AG20443 (cell line): ENCODE measurements at regions not wholly inside any gene's neighbourhood (a gene's known extent, or its start where the extent isn't known, plus 50 kb on each side); places are given as distances from the start of the nearest gene placed in this dataset.

Experiments used
- DNase-seq: peaks from one replicate; pipeline ENCODE4 v3.0.0; 2012; ENCODE audit warnings: low spot score, mixed read lengths

DNA sequence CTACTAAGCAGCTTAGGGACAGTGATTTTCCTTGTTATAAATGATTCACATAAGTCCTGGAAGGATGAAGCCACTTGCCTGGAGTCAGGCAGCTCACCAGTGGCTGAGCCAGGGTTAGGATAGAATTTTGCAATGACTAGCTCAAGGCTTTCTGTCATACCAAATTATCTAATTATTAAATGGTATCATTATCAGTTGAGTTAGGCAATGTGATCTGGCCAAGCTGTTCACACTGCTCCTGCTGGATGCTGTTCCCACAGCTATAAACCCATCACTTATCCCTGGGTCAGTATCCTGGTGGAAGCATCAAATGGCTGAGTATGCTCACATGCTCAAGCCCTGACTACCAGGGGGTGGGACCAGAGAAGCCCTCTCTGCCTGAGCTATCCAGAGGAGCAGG lies 235.2 kb downstream of the MTX2 start:
- DNase-seq, result peak; percentile 17

DNA sequence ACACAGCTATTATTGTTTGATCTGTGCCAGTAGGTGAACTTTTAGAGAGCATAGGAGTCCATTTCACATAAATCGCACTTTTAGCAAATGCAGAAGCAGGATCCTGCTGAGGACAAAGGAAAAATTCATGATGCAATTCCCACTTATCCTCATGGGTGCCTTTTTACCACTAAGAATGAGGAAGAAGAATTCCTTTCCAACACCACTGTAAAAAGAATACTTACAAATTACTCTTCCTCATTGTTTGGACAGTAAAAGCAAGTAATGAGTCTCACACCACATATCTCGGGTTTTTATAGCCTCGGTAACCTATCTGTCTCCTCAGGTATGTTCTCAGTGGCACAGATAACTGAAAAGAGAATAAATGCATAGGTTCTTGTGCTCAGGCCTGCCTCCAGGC lies 238.5 kb downstream of the MTX2 start:
- peak; percentile 32 for DNase-seq

DNA sequence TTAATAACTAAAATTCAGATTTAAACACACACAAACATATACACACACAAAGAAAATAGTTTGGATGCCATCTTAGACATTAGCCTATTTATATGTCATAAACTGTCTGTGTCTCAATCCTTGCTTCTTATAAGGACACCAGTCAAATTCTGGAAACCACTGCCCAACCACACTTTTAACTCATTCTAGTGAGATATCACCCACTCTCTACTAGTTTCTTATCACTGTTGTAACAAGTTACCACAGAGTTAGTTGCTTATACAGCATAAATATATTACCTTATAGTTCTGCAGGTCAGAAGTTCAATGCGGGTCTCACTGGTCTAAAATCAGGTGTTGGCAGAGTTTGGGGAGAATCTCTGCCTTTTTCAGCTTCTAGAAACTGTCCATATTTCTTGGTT lies 239.1 kb downstream of the MTX2 start:
- no peak for DNase-seq

DNA sequence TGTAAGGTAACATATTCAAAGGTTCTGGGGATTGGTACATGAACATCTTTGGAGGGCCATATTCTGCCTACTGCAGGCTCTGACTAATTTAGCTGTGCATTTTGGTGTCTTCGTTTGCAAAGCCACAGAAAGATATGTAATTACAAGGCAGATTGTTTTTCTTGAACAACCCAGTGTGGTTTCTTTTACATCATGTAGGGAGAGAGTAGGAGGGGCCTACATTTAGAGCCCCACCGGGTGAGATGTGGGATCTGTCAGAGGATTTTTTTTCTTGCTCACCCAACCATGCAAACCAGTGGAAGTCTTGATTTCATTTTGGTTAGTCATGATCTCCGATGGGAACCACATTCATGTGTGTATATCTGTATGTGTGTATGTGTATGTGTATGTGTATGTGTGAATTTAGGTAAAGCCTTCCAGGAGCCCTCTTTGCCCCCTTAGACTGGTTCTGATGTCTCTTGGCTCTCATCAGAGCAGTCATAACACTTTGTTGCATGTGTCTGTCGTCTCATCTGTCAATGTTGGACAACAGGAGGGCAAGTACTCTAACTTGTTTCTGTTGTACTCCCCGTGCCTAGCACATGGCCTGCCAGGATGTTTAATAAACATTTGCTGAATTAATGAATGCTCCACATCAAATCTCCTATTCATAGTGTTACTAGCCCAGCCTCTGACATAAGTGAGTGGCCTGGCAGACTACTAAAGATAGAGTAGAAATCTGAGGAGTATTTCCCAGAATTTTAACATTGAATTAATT lies 239.9 kb downstream of the MTX2 start:
- no peak for DNase-seq

DNA sequence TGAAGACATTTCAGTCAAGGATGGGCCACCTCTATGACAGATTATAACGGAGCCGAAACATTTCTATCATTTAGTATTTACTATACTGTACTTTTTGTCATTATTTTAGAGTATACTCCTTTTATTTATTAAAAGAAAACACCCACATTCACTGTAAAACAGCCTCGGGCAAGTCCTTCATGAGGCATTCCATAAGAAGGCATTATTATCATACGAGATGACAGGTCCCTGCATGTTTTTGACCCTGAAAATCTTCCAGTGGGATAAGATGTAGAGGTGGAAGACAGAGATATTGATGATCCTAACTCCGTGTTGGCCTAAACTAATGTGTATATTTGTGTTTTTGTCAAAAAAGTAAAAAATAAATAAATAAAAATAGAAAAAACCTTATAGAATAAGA lies 245.0 kb downstream of the MTX2 start:
- no peak for DNase-seq

DNA sequence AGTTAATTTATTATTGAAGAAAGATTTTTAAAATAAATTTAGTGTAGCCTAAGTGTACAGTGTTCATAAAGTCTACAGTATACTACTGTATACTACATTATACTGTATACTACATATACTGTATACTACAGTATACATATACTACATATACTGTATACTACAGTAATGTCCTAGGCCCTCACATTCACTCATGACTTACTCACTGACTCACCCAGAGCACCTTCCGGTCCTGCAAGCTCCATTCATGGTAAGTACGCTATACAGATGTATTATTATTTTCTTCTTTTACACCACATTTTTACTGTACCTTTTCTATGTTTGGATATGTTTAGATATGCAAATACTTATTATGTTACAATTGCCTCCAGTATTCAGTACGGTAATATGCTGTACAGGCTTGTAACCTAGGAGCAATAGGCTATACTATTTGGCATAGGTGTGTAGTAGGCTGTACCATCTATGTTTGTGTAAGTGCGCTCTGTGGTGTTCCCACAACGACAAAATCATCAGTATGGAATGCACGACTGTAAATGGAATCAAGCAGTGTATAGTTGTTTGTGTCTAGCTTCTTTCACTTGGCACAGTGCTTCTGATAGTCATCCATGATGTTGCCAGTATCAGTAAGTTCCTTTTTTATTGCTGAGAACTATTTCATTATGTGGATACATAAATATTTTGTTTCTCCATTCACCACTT lies 245.7 kb downstream of the MTX2 start:
- DNase-seq, result no peak

GRCh38 chr2:176516051-176516602 lies 246.9 kb downstream of the MTX2 start:
- no peak for DNase-seq

DNA sequence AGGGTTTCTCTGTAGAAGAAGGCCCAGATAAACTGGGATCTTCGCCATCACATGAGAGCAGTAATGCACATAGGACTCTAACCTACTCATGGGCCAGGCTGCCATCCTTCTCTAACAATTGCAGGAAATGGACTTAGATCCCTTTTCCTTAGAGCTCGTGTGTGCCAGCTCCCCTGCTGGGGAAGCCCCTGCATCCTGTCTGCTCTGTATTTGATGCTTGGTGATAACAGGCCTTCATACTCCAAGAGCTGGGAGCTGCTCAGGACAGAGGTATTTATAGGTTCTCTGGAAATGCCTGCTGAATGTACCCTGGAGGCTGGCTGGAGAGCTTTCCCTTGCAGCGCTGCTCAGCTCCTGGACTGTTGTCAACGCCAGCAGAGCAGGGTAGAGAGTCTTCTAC lies 249.6 kb downstream of the MTX2 start:
- DNase-seq, result no peak

DNA sequence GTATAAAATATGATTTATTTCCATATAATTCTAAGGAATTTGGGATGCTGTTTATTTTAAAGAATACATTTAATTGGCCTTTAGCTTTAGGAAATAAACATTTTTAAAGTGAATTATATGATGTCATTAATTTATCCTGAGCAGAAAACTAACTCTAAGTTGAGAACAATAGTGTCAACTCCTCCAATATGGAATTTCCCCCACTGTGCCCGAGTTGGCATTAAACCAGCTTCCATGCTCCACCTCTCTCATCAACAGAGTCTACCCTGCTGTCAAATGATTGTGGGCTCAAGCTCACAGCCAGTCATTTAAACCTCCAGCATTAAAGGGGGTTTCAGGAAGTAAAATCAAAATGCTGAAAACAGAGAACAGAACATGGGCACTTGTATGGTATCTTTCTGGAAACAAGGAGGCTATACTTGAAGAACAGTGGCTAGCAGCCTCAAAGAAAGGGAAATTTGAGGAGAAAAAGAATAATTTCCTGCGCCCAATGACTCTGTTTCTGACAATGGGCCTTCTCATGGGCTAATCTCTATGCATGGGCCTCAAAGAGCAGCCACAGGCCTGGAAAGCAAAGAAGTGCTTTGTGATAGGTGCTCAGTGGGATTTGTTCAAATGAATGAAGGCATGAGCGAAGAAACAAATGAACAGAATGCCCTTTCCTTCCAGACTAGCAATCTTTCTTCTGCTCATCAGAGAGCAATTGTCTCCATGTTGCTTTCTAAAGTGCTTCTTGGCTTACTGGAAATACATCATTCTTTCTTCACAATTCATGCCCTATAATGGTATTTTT lies 252.8 kb downstream of the MTX2 start:
- no peak for DNase-seq

- no peak for DNase-seq
Measured at GRCh38 chr2:176525086-176525485, 255.8 kb downstream of the MTX2 start.

DNA sequence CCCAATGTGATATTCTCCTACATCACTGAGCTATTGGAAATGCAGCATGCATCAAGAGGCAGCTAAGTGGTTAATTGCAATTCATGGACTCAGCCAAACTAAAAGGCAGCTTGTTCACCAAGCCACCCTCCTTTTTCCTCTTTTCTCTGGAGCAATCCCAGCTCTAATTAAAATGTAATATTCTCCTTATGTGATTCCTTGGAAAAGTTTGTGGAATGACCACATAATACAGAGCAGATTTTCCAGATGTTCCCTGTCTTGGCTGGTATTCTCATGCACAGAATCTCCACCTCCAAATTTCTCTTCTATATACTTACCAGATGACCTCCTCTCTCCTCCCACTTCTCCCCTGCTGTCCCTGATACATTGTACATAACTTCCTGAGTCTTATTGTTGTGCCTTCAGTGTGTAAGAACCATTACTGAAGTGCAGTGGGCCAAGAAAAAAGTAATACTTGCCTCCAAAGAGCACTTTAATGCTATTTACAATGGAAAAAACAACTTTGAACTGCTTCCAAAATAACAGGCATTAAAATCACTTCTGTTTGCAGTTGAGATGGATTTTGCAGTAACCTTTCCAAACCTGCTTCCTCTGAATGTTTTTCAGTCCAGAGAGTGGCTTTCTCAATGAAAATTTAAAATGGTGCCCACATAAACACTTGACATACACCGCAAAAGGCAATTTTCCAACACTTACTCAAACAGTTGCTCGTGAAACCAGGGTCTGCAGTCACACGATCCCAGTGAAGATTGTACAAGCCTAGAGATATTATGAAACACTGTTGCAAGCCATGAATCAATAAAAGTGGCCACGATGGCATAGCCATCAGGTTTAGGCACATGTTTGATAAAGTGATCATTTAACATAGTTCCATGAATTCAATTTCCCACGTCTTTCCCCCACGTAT lies 258.0 kb downstream of the MTX2 start:
- DNase-seq, result peak; percentile 55

GRCh38 chr2:176531608-176532007 lies 262.4 kb downstream of the MTX2 start:
- no peak for DNase-seq

GRCh38 chr2:176533505-176534193 lies 264.4 kb downstream of the MTX2 start:
- DNase-seq, result no peak

GRCh38 chr2:176534798-176535466 lies 265.7 kb downstream of the MTX2 start:
- peak; percentile 75 for DNase-seq

- no peak for DNase-seq
Measured at GRCh38 chr2:176535467-176536113, 266.3 kb downstream of the MTX2 start.

- no peak for DNase-seq
Measured at GRCh38 chr2:176536439-176537133, 267.3 kb downstream of the MTX2 start.

GRCh38 chr2:176537932-176538331 lies 268.7 kb downstream of the MTX2 start:
- no peak for DNase-seq

DNA sequence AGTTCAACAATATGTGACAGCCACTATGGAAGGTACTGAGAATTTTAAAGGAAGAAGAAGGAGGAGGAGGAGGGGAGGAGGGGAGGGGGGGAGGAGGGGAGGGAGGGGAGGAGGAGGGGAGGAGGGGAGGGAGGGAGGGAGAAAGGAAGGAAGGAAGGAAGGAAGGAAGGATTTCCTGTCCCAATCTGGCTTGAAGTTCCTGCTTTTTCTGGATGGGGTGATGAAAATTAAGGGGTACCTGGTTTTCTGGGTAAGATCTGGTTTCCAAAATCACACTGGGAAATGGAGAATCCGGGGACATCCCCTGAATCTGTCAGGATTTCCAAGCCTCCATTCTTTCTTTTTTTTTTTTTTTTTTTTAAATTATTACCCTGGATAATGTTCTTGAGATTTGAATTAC lies 271.8 kb downstream of the MTX2 start:
- DNase-seq, result no peak

- no peak for DNase-seq
Measured at GRCh38 chr2:176542476-176542875, 273.2 kb downstream of the MTX2 start.
